A204.1 (cell line): ENCODE measurements at regions not wholly inside any gene's neighbourhood (a gene's known extent, or its start where the extent isn't known, plus 50 kb on each side); places are given as distances from the start of the nearest gene placed in this dataset.

ENCODE experiments used
- FAIRE-seq: peaks from 2 replicates; lab custom pipeline; 2012; peaks lifted over from hg19 to GRCh38; lab: Jason Lieb, UNC

DNA sequence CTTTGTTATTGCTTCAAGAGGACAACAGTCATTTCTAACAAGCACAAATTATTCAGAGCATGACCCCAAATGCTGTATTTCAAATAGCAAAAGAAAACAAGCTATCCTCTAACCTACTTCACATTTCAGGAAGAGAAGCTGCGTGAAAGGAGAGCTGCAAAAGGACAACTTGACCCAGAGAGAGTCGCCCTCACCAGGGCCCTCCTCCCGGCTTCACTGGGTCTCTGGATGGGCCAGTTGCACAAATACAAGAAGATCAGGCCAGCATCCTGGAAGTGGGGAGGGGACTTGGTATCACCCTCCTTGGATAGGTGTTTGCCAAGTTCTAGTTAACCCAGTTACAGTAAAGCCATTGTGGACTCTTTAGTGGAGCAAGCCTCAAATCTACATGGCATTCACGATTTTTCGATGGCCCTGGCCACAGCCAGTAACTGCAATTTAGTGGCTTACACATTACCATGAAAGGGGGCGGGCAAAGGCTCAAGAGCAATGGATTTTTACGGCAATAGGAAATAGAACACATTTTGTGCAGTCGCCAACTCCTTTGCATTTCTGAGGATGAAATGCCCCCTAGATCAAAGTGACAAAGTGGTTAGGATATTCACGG is 166.9 kb upstream of the DIO2 start:
- FAIRE-seq, result no peak

DNA sequence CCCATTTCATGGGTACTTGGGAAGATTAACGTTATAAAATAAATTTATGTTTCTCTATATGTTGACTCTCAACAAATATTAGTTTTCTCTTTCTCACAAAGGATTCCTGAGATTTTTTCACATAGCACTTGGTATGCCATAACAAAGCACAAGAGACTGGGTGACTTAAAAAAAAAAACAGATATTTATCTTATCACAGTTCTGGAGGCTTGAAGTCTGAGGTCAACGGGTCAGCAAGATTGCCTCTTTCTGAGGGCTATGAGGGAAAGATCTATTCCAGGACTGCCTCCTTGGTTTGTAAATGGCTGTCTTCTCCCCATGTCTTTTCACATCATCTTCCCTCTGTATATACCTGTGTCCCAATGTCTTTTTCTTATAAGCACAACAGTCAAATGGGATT is 153.5 kb upstream of the DIO2 start:
- no peak for FAIRE-seq

DNA sequence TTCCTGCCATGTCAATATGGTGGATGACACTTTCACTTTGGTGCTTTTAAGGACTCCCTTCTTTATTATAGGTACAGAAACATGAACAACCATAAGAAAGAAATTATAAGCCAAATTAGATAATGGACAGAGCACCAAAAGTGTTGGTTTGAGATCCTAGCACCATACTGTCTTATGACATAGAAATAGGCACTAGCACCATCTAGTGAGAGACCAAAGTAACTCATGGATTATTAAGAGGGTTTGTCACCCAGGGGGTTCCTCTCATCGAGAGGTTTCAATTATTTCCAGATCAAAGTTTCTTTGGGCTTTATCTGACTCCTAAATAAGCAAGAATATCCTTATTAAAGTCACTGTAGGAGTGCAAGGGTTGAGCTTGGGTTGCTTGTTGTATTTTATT is 153.0 kb upstream of the DIO2 start:
- FAIRE-seq, result peak; percentile 11

DNA sequence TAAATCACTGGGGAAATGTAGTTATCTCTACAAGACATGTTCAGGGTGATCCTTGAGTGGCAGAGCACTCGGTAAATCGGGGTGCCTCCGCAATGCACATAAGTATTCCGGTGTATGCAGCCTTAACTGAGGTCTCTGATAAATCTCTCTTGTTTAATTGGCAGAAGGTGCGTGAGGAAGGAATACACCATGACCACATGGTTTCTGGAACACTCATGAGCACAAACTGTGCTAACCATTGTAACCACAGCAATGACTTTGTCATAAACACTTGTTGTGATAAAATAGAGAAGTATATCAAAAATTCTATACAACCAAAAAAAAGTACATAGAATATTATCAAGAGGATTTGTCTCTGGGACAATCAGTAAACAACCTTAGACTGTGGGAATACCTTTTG is 146.8 kb upstream of the DIO2 start:
- no peak for FAIRE-seq

DNA sequence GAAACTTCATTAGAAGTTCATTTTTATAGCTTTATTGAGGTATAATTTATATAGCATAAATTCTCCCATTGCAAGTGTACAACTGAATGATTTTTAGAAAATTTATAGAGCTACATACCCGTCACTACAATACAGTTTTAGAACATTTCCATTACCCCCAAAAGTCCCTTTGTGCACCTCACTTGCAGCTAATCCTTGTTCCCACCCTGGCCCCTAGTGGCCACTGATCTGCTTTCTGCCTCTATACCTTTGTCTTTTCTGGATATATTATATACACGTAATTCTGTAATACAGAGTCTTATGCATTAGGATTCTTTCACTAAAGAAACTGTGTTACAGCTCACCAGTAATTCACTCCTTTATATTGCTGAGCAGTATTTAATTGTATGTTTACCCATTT is 145.1 kb upstream of the DIO2 start:
- FAIRE-seq, result no peak

DNA sequence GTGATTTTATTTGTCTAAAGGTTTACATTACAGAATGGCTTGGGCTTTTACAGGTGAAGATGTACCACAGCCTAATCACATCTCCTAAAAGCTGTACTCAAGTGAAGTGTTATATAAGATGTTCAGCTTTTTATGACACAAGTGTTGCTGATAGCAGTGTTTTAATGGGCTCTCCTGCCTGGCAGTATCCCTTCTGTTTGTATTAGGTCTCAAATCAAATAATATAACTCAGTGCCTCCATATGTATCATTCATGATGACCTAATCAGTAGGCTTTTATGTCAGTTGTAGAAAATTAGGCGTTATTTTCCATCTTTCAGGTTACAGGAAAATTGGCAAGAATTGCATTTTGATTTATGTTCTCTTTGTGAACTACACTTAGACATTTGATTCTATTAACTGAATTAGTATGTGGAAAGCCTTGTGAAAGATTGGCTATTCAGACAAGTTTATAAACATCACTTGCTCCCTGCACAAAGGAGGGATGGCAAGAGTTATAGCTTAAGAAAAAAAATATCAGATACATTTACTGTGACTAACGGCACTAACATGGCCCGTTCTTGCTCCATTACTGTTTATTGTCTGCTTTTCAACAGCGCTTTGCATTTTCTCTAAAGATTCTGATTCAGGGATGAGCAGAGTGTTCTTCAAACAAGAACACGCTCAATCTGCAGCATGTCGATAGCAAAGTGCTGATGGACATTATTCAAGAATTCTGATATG is 143.7 kb upstream of the DIO2 start:
- FAIRE-seq, result no peak

DNA sequence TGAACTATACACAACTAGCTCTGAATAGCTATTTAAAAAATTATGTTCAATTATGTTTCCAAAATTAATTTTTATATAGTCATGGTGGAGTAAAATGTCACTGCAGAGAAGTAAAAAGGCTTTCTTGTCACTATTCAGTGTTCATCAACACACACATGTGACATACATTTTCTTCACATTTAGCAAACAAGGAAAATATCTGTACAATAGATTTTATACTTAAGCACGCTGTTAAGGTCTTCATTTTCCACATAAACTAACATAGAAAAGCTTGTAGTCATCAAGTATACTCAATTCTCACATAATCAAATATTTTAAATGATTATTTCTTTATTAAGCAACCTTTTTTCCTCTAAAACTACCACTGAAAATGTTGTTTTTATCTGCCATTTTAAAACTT is 141.2 kb upstream of the DIO2 start:
- FAIRE-seq, result no peak

DNA sequence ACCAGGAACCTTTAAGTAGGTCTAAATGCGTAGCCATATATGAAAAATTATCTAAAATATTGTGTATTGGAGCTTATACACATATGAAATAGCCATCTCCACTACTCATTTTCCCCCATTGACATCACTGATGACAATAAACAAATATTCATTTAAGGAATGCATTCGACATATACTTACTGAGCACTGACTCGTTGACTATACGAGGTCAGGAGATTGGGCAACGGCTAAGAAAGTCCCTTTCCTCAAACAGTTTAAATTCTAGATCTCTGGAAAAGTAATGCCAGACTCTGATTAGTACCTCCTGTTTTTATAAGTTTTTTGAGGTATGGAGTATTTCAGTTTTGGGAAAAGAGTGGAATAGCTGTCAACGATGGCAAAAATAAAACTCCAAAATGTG is 139.4 kb upstream of the DIO2 start:
- no peak for FAIRE-seq

DNA sequence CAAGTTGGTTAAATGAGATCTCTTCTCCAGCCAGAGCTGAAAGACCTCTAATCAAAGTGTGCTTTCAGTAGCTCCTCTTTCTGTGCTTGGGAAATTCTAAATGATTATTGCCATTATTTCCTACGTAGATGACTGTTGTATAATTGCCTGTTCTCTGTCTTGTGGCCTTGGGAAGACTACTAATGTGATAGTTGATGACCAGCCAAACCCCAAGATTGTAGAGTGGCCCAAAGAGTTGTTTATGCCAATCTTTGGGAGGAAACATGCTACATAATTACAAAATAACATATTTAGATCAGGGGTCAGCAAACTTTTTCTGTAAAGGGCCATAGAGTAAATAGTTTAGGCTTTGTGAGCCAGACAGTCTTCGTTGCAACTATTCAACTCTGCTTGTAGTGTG is 135.1 kb upstream of the DIO2 start:
- FAIRE-seq, result no peak

DNA sequence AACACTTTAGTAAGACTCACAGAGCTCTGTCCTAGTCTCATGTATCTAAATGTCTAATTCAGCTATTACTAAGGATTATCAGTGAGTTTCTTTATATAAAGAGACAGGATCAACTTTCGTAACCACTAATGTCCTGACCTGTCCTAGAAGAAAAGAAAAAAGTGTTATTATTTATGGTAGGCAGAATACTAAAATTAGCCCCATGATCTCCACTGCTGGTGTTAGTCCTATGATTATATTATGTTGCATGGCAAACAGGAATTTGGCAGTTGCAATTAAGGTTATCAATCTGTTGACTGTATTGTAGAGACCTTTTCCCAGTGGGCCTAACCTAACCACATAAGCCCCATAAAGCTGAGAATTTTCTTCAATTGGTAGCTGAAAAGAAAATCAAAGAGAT is 132.9 kb upstream of the DIO2 start:
- FAIRE-seq, result no peak

DNA sequence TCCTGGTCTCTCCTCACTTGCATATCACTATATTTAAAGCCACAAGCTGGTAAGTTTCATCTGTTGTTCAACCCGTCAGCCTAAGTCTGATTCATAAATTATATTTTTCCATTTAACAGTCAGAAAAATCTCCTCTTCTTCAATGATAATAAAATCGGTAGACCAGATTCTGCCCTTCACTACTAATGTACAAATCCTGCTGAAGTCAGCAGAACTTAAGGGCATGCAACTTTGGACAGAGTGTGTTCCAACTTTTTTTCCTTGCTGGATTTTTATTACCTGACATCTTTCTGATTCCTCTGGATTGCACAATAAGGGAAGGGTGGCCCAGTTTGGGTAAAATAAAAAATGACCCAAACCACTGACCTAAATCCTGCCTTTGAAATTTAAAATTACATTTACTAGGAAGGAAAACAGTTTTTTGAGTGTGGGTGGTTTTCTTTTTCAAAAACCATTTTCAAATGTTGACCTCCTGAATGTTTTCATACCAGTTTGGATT is 125.4 kb upstream of the DIO2 start:
- FAIRE-seq, result no peak

DNA sequence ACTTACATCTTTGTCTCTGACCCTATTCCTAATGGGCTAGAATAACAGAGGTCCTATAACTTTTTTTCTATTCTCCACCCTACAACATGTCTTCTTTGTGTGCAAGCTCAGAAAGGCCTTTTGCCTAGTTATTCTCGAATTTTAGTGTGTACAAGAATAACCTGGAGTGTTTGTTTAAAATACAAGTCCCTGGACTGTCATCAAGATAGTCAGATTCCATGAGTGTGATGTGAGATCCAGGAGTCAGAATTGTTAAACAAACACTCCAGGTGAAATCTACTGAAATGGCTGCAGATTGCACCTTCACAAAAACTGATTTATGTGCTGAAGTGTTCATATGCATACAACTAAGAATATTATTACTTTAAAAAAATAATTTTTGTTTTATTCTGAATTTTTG is 114.4 kb upstream of the DIO2 start:
- FAIRE-seq, result no peak

DNA sequence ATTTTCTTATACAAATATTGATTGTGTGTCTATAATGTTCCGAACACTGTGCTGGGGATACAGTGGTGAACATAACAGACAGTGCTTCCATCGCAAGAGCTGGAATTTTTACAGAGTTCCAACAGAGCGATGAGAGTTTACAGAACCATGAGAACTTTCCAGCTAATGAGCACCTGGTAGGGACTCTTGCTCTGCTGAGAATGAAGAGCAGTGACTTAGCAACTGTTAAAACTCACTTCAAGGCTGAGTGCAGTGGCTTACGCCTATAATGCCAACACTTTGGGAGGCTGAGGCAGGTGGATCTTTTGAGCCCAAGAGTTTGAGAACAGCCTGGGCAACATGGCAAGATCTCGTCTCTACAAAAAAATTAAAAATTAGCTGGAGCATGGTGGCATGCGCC is 113.8 kb upstream of the DIO2 start:
- FAIRE-seq, result no peak

DNA sequence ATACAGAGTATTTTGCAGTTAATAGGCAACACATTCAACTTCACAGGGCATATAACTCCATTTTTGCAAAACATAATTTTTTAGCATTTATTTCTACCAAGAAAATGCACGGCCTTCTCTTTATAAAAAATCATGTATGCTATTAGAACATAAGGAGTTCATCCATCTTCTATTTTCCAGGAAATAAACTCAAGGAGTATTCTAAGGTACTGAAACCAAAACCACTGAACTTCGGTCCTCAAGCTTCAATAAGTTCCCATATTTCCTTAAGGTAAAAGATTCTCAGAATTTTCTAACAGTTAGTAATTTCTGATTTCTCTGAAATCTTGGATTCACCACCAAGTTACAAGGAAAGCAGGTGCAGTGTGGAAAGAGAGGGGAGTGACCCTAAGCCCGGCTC is 113.3 kb upstream of the DIO2 start:
- FAIRE-seq, result no peak

DNA sequence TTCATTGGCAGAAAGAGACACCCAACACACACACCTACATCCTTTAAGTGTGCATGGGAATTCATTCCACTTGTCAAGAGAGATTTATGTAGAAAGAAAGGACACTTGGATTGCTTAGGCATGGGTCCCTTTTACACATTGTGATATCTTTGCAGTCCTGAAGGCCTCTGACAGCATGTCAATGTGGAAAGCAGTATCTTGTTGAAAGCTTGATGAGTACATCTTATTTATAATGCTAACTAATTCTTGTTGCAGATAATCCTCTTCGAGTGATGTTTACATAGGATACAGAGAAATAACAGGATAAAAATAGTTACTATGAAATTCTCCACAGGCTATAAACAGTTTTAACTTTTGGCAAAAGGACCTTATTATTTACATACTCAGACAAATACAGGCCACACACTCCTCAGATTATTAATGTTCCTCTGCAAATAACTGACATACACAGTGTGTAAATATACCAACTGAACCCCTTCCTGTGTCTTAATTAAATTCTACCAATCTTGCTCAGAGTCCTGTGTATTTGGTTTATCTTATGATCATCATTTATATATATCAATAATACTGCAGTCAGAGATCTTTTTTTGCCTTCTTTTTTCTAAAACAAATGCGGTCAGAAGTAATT is 111.8 kb upstream of the DIO2 start:
- no peak for FAIRE-seq

DNA sequence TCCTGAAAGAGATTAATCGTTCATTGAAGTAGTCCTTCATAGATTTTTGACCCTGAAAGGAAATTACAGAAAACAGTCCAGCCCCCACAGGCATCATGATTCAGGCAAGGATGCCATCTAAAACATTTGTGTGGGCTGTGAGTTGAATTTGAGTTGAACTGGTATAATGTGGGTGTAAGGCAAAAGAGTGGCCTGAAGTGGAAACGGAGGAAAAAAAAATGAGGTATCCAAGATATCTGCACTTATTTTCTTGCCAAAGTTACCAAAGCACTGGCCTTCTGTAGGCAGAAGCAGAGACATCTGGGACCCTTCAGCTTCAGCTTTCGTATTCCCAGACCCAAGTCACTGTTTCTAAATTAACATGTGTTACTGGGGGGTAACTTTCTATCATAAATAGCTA is 105.1 kb upstream of the DIO2 start:
- FAIRE-seq, result no peak

DNA sequence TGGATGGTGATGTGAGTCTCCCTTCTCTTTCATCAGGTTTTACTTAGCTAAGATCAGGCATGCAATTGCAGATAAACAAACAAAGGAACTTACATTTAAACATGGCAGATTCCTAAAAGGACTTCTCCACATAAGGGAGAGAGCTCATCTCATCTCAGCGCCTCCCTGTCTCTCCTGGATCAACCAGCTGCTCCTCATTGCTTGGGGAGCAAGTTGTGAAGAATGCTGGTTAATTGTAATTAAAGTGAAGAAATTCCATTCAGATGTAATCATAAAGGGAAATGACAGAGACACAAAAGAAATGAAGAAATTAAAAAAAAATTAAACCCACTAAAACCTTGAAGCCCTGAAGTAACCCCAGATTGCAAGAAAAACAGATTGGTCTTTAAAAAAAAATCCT is 104.4 kb upstream of the DIO2 start:
- FAIRE-seq, result no peak

DNA sequence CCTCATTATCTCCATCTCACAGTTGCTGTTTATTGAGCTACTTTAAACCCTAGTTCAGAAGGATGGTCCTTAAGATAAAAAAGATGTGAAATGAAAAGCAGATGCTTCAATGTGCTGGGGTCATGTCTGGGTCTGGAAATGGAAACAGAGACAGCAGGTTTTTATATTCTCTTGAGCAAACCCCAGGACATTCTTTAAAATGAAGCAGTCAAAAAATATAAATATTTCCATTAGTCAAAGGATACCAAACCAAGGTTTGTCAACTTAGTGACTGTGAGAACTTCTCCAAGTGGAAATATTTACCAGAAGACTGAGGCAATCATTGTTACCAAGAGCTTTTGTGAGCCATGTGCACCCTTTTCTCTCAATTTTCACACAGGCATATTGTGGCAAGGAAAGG is 102.5 kb upstream of the DIO2 start:
- FAIRE-seq, result no peak

DNA sequence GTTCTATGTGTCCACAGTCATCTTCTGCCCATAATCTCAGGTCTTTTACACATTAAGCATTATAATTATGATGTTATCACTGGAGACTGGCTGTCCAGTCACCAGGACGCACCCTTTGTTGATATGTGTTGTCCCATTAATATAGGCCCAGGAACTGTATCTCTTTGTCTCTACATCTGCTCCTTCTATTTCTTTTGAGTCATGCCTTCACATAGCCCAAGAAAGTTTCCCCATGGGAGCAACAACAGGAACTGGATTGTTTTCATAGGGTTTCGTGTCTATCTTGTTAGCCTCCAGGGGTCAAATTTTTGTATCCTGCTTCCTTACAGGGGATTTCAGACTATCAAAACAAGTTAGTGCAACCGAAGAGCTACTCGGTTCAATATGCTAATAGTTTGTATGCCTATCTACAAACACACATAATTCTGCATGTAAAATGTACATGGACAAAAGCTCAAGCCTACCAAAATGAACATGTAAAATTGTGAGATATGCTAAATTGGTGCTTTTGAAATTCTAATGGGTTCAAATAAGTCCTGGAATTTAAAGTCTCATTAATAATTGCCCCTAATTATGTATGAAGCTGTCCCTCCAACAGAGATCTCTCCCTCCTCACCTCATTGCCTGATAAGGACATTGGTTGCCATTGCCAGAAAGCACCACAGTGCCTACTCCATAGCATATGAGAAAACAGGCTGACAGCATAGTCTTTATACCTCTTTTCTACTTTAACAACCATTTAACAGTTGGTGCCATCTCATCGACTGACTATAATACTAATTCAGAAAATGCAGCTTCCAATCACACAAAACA is 99.8 kb upstream of the DIO2 start:
- no peak for FAIRE-seq

DNA sequence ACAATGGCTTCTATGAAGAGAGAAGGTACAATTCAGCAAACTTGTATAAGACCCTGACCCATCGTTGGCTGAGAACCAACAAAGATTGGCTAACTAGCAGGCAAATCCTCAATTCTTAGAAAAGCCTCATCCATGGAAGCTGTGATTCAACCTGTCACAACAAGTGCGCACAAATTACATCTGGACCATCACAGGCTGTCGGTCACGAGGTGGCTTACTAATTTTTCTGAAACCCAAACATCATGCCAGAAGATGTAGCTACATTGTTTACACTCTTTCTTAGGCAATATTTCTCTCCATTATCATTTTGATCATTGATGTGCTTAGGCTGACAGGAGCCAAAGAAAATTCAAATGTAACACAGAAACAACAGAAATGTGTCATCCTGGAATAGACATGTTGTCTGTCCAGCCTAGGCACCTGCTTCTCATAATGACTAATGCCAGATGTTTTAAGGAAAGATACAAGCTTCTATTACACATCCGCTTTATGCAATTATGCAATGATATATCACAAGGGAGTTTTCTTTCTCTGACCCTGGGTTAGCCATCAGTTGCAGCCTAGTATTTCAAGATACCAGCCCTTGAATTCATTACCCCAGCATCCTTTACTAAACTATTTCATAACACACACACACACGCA is 92.9 kb upstream of the DIO2 start:
- FAIRE-seq, result no peak

DNA sequence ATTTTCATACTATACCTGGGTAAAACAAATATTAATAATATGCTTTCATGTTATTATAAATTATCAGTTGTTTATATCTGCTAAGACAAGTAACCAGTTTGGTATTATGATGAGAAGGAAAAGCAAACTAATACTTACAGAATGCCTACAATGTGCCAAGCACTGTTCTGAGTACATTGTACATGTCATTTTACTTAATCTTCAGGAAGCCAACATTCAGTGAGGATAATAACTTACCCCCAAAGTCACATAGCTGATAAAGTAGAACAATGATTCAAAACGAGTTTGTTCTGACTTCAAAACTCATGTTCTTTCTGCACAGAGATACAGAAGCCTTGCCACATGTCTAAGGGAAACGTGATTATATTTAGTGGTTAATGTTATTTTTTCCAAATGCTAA is 89.0 kb upstream of the DIO2 start:
- FAIRE-seq, result no peak

DNA sequence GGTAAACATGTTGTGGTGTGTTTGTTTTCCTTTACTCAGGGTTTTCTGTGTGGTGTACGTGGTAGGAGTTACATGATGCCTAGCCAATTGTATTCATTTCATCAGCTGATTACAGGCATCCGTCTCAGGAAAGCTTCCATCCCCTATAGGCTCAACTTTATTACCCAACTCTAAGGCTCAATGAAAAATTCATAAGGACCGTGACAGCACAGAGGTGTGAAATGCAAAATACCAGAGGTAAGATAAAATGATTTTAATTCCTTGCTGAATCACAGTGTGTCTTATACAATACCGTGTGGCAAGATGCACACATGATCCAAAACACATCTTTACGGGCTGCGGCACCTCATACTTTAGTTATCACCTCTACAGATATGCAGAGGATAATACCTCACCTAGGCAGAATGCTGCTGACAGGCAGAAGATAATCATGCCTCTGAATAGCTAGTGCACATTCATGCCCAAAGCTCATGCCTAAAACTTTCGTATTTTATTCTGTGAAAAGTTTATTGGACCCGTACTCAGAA is 87.2 kb upstream of the DIO2 start:
- FAIRE-seq, result no peak
